VCaP (cell line): ENCODE measurements at regions not wholly inside any gene's neighbourhood (a gene's known extent, or its start where the extent isn't known, plus 50 kb on each side); places are given as distances from the start of the nearest gene placed in this dataset.

Source experiments
- H3K27ac ChIP-seq: fragments of 450-650 bp; 2 replicates; pipeline ENCODE4 v1.5.1; 2017
- TF ChIP-seq, protein P1 (sequence below): fragments of 450-650 bp; conservative IDR thresholded peaks from 2 replicates; pipeline ENCODE4 v1.5.1; 2017; ENCODE audit warnings: mild to moderate bottlenecking, moderate library complexity

DNA sequence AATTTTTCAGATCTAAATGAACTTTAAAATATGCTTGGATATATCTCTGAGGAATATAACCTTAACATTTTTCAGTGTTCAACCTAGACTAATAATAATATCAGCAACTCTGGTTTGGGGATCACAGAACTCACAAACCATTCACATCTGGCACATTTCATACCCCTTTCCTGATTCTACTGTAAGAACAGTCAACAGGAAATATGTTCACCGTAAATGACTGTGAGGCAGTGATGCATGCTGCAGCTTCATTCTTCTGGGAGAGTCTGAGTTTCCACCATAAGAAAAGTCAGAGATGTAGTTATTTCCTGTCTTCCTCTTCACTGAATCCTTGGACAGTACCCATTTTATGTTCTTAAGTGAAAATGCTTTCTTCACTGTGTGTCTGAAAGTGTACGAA lies 134.2 kb upstream of the IFNGR1 start:
- TF ChIP-seq, protein P1, sequence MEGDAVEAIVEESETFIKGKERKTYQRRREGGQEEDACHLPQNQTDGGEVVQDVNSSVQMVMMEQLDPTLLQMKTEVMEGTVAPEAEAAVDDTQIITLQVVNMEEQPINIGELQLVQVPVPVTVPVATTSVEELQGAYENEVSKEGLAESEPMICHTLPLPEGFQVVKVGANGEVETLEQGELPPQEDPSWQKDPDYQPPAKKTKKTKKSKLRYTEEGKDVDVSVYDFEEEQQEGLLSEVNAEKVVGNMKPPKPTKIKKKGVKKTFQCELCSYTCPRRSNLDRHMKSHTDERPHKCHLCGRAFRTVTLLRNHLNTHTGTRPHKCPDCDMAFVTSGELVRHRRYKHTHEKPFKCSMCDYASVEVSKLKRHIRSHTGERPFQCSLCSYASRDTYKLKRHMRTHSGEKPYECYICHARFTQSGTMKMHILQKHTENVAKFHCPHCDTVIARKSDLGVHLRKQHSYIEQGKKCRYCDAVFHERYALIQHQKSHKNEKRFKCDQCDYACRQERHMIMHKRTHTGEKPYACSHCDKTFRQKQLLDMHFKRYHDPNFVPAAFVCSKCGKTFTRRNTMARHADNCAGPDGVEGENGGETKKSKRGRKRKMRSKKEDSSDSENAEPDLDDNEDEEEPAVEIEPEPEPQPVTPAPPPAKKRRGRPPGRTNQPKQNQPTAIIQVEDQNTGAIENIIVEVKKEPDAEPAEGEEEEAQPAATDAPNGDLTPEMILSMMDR = no peak
- no peak overlapping the region for H3K27ac ChIP-seq

- TF ChIP-seq, protein P1 = no peak
- H3K27ac ChIP-seq = no peak overlapping the region
Observed at GRCh38 chr6:137352859-137353258, 133.7 kb upstream of the IFNGR1 start.

- no peak overlapping the region for H3K27ac ChIP-seq
- TF ChIP-seq, protein P1 = no peak
Observed at GRCh38 chr6:137351890-137352289, 132.7 kb upstream of the IFNGR1 start.

DNA sequence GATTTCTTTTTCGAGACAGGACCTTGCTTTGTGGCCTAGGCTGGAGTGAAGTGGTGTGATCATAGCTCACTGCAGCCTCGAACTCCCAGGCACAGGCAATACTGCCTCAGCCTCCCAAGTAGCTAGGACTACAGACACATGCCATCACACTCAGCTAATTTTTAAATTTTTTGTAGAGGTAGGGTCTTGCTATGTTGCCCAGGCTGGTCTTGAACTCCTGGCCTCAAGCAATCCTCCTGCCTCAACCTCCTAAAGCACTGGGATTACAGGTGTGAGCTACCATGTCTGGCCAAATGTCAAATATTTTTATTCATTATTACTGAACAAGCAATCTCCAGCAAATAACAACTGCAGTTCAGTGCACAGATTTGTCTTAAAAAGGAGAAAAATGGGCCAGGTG lies 131.7 kb upstream of the IFNGR1 start:
- peak overlapping the region; percentile 15 for H3K27ac ChIP-seq

GRCh38 chr6:137349856-137350830 lies 131.0 kb upstream of the IFNGR1 start:
- TF ChIP-seq, protein P1 = no peak
- H3K27ac ChIP-seq = peak overlapping the region; percentile 15

More for the DNA sequence above, 131.7 kb upstream of the IFNGR1 start:
- TF ChIP-seq, protein P1 = no peak

DNA sequence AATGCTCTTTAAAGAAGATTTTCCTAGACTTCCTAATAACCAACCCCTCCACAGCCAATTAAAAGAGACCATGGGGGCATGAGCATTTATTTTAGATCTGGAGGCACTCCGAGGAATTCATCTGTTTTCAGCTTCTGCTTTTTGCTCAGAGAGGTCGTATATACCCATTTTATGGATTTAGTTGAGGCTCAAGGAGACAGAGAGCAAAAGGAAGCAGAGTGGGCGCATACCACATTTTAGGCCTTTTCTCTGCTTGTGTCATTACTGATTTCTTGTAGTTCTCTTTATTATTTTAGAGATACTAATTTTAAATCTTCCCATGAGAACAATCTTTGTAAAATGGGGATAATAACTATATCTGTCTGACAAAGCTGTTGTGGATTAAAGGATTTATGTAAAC lies 129.6 kb upstream of the IFNGR1 start:
- TF ChIP-seq, protein P1 = no peak

GRCh38 chr6:137343241-137343640 lies 124.1 kb upstream of the IFNGR1 start:
- TF ChIP-seq, protein P1 = no peak
- H3K27ac ChIP-seq = no peak overlapping the region

More for the DNA sequence above, 129.6 kb upstream of the IFNGR1 start:
- H3K27ac ChIP-seq = no peak overlapping the region
